GM10266 (cell line): ENCODE measurements at regions not wholly inside any gene's neighbourhood (a gene's known extent, or its start where the extent isn't known, plus 50 kb on each side); places are given as distances from the start of the nearest gene placed in this dataset.

Experiments used
- DNase-seq: peaks from one replicate; pipeline ENCODE4 v3.0.0; 2012; ENCODE audit errors: extremely low spot score
- CTCF ChIP-seq: IDR thresholded peaks from 2 replicates; pipeline ENCODE4 v1.5.1; 2012; ENCODE audit warnings: mild to moderate bottlenecking, low read depth; ENCODE audit not compliant: control insufficient read depth, insufficient read depth; ENCODE audit errors: missing control alignments

DNA sequence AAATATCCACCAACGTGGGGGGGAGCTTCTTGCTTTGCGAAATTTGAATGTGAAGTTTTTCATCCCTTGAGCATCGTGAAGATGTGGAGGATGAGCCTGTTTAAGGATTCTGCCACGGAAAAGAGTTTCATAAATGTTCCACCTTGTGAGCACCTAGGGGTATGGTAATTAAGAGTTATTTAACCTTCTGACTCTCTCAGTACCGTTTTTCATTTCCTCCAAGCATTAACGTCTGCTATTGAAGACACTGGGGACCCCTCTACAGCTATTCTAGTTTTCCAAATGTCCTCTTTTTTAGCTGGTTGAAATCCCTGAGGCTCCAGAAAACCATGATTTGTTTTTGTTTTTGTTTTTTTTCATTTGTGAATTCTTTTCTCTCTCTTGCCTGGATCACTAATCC, 79.1 kb upstream of the GALNT2 start:
- TF ChIP-seq CTCF = no peak

DNA sequence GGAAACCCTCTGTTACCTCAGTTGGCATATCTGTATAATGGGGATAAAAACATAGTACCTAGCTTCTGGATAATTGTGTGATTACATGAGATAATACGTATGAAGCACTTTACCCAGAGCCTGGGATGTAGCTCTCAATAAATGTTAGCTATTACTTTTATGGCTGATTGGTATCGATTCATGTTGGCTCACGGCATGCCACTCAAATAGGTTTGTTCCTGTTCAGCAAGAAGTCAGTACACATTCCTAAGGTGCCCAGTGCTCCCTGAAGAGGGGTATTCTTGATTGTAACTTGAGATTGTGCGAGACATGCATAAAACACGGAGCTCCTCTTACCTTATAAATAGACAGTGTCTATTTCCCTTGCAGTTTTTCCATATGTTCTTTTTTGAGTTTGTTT, 78.5 kb upstream of the GALNT2 start:
- no peak for TF ChIP-seq CTCF
- DNase-seq = no peak

More for the DNA sequence above, 79.1 kb upstream of the GALNT2 start:
- no peak for DNase-seq

DNA sequence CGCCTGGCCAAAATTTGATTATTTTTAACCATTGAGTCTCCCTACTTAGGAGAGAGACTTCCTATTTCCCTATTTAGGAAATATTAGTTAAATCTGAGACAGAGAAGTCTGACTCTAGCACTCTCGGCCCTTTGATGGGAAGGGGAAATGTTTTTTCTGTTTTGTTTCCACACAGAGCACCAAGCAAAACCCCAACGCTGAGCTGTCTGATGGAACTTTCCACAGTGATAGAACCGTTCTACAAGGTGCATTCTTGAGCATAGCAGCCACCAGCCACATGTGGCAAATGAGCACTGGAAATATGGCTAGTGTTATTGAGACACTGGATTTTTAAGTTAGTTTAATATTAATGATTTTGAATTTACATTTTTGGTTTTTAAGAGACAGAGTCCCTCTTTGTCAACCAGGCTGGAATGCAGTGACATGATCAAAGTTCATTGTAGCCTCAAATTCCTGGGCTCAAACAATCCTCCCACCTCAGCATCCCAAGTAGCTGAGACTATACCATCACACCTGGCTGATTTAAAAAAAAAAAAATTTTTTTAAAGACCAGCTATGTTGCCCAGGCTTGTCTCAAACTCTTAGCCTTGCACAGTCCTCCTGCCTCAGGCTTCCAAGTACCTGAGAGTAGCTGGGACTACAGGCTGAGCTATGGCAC, 77.3 kb upstream of the GALNT2 start:
- no peak for DNase-seq
- TF ChIP-seq CTCF = no peak

DNA sequence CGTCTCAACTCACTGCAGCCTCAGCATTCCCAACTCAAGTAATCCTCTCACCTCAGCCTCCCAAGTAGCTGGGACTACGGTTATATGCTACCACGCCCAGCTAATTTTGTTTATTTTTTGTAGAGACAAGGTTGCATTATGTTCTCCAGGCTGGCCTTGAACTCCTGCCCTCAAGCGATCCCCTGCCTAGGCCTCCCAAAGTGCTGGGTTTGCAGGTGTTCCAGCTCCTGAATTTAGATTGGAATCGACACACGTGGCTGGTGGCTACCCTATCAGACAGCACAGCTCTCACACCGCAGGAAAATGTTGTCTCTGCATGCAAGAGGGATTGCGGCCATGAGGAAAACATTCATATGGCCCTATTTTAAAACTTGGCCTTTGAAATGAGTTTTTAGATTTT, 76.7 kb upstream of the GALNT2 start:
- no peak for DNase-seq
- TF ChIP-seq CTCF = no peak

- no peak for DNase-seq
- no peak for TF ChIP-seq CTCF
Observed at GRCh38 chr1:229991104-229991513, 75.9 kb upstream of the GALNT2 start.

DNA sequence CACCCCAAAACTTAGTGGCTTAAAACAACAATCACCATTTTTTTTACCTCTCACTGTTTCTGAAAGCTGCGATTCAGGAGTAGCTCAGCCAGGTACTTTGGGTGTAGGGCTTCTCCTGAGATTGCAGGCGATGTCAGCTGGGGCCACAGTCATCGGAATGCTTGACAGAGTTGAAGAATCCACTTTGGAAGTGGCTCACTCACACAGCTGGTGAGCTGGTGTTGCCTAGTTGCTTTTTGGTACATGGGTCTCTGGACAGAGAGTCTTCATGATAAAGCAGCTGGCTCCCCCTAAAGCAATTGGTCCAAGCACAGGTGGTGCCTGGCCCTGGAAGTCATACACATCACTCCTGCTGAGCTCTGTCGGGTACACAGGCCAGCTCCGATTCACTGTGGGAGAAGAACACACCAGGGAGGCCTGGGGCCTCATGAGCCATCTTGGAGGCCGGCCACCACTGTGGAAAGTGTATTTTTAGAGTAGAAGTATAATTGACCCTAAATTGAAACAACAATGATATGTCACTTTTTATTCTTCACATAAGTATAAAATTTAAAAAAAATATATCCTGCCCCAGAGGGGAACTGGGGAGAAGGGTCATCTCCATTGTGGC, 75.2 kb upstream of the GALNT2 start:
- no peak for TF ChIP-seq CTCF
- DNase-seq = no peak

- no peak for TF ChIP-seq CTCF
- DNase-seq = no peak
Observed at GRCh38 chr1:229993060-229993459, 74.0 kb upstream of the GALNT2 start.
